H9 (cell line): ENCODE measurements at regions not wholly inside any gene's neighbourhood (a gene's known extent, or its start where the extent isn't known, plus 50 kb on each side); places are given as distances from the start of the nearest gene placed in this dataset.

Experiments
- DNase-seq: peaks from one replicate; pipeline ENCODE4 v3.0.0-alpha.2; 2017
- H2AFZ ChIP-seq: one replicate; pipeline ENCODE4 v1.6.1; 2013; ENCODE audit warnings: mild to moderate bottlenecking, low read length, control low read depth, moderate library complexity
- H2AK5ac ChIP-seq: 2 replicates; pipeline ENCODE4 v1.6.1; 2013; ENCODE audit warnings: low read length, control low read depth, mixed read lengths; ENCODE audit not compliant: insufficient read length
- H2BK120ac ChIP-seq: one replicate; pipeline ENCODE4 v1.6.1; 2013; ENCODE audit warnings: low read depth, mild to moderate bottlenecking, low read length, control low read depth, inconsistent platforms; ENCODE audit not compliant: poor library complexity, severe bottlenecking
- H2BK12ac ChIP-seq: 2 replicates; pipeline ENCODE4 v1.6.1; 2013; ENCODE audit warnings: low read length, control low read depth, mixed read lengths, low read depth; ENCODE audit not compliant: insufficient read length
- H2BK15ac ChIP-seq: 2 replicates; pipeline ENCODE4 v1.6.1; 2013; ENCODE audit warnings: low read depth, low read length, control low read depth
- H2BK20ac ChIP-seq: one replicate; pipeline ENCODE4 v1.6.1; 2013; ENCODE audit warnings: low read depth, mild to moderate bottlenecking, low read length, control low read depth, inconsistent platforms; ENCODE audit not compliant: poor library complexity, severe bottlenecking
- H2BK5ac ChIP-seq: 2 replicates; pipeline ENCODE4 v1.6.1; 2013; ENCODE audit warnings: low read length, control low read depth, mixed read lengths; ENCODE audit not compliant: insufficient read length
- H3K14ac ChIP-seq: 2 replicates; pipeline ENCODE4 v1.6.1; 2013; ENCODE audit warnings: low read length, control low read depth; ENCODE audit not compliant: insufficient read depth
- H3K18ac ChIP-seq: 2 replicates; pipeline ENCODE4 v1.6.1; 2013; ENCODE audit warnings: low read depth, mild to moderate bottlenecking, mixed read lengths, low read length, control low read depth; ENCODE audit not compliant: insufficient read length
- H3K23ac ChIP-seq: 2 replicates; pipeline ENCODE4 v1.6.1; 2013; ENCODE audit warnings: low read length, control low read depth, mixed read lengths, low read depth; ENCODE audit not compliant: insufficient read length
- H3K23me2 ChIP-seq: 2 replicates; pipeline ENCODE4 v1.6.1; 2013; ENCODE audit warnings: low read depth, mild to moderate bottlenecking, mixed read lengths, low read length, control low read depth; ENCODE audit not compliant: insufficient read length, poor library complexity, severe bottlenecking
- H3K27ac ChIP-seq: 2 replicates; pipeline ENCODE4 v1.5.1; 2013; ENCODE audit warnings: low read length, control low read depth, mixed read lengths, low read depth; ENCODE audit not compliant: insufficient read length
- H3K27me3 ChIP-seq: 2 replicates; pipeline ENCODE4 v1.6.1; 2013; ENCODE audit warnings: low read length, control low read depth, inconsistent platforms; ENCODE audit not compliant: insufficient read depth
- H3K4ac ChIP-seq: 2 replicates; pipeline ENCODE4 v1.6.1; 2013; ENCODE audit warnings: low read depth, mild to moderate bottlenecking, control low read depth, inconsistent platforms, low read length, moderate library complexity
- H3K4me1 ChIP-seq: 2 replicates; pipeline ENCODE4 v1.6.1; 2013; ENCODE audit warnings: low read length, control low read depth, inconsistent platforms; ENCODE audit not compliant: insufficient read depth
- H3K4me2 ChIP-seq: 2 replicates; pipeline ENCODE4 v1.6.1; 2013; ENCODE audit warnings: low read length, control low read depth, mixed read lengths; ENCODE audit not compliant: insufficient read length, insufficient read depth
- H3K56ac ChIP-seq: 2 replicates; pipeline ENCODE4 v1.6.1; 2013; ENCODE audit warnings: low read depth, mild to moderate bottlenecking, mixed read lengths, low read length, control low read depth; ENCODE audit not compliant: insufficient read length
- H3K79me1 ChIP-seq: 2 replicates; pipeline ENCODE4 v1.6.1; 2013; ENCODE audit warnings: low read depth, mild to moderate bottlenecking, moderate library complexity, low read length, control low read depth, inconsistent platforms; ENCODE audit not compliant: insufficient read depth, poor library complexity, severe bottlenecking
- H3K79me2 ChIP-seq: 2 replicates; pipeline ENCODE4 v1.6.1; 2013; ENCODE audit warnings: low read length, control low read depth, inconsistent platforms; ENCODE audit not compliant: insufficient read depth
- H3K9ac ChIP-seq: 2 replicates; pipeline ENCODE4 v1.6.1; 2013; ENCODE audit warnings: low read length, control low read depth, mixed read lengths; ENCODE audit not compliant: insufficient read length; ENCODE audit errors: extremely low read depth
- H3K9me3 ChIP-seq: one replicate; pipeline ENCODE4 v1.6.1; 2013; ENCODE audit warnings: low read depth, low read length, inconsistent platforms; ENCODE audit not compliant: control insufficient read depth
- H3T11ph ChIP-seq: one replicate; pipeline ENCODE4 v1.6.1; 2013; ENCODE audit warnings: mild to moderate bottlenecking, low read length, control low read depth, inconsistent platforms
- H4K20me1 ChIP-seq: one replicate; pipeline ENCODE4 v1.6.1; 2013; ENCODE audit not compliant: control insufficient read depth, insufficient read length, insufficient read depth
- H4K5ac ChIP-seq: 2 replicates; pipeline ENCODE4 v1.6.1; 2013; ENCODE audit warnings: low read depth, mild to moderate bottlenecking, mixed read lengths, low read length, control low read depth; ENCODE audit not compliant: insufficient read length
- H4K8ac ChIP-seq: replicated peaks from 2 replicates; pipeline ENCODE4 v1.6.1; 2013; ENCODE audit warnings: low read length, control low read depth, mixed read lengths, low read depth; ENCODE audit not compliant: insufficient read length
- H4K91ac ChIP-seq: 2 replicates; pipeline ENCODE4 v1.6.1; 2013; ENCODE audit warnings: low read depth, mild to moderate bottlenecking, moderate library complexity, mixed read lengths, low read length, control low read depth; ENCODE audit not compliant: insufficient read length
- H3K27ac Mint-ChIP-seq, 3 experiments: 2 replicates in 2 of 3; 3 replicates in 1 of 3; pipeline ENCODE4 v1.8.0; 2020 to 2021; ENCODE audit warnings: mixed read lengths in 3 of 3, mild to moderate bottlenecking in 1 of 3, moderate library complexity in 1 of 3
- H3K27me3 Mint-ChIP-seq: 2 replicates; pipeline ENCODE4 v1.8.0; 2021; ENCODE audit warnings: low read depth, mild to moderate bottlenecking, moderate library complexity, mixed read lengths
- H3K36me3 Mint-ChIP-seq, 3 experiments: 2 replicates in 2 of 3; 3 replicates in 1 of 3; pipeline ENCODE4 v1.8.0; 2020 to 2021; ENCODE audit warnings: low read depth in 3 of 3, mixed read lengths in 3 of 3; ENCODE audit not compliant: insufficient read depth in 1 of 3
- H3K4me1 Mint-ChIP-seq, 2 experiments: 2 replicates each; pipeline ENCODE4 v1.8.0; 2020; ENCODE audit warnings: mixed read lengths in 2 of 2
- H3K4me3 Mint-ChIP-seq, 2 experiments: 2 replicates in 1 of 2; 3 replicates in 1 of 2; pipeline ENCODE4 v1.8.0; 2020 to 2021; ENCODE audit warnings: mild to moderate bottlenecking in 2 of 2, mixed read lengths in 2 of 2, moderate library complexity in 1 of 2
- H3K9me3 Mint-ChIP-seq, 2 experiments: 2 replicates in 1 of 2; 3 replicates in 1 of 2; pipeline ENCODE4 v1.8.0; 2020; ENCODE audit warnings: mild to moderate bottlenecking in 2 of 2, mixed read lengths in 2 of 2, moderate library complexity in 1 of 2
- CTCF ChIP-seq: fragments of 200-600 bp; sonication (generic); conservative IDR thresholded peaks from 3 replicates; pipeline ENCODE4 v1.8.0; 2021; ENCODE audit warnings: antibody characterized with exemption, mild to moderate bottlenecking
- WGBS: extraction: QIAGEN DNeasy Blood & Tissue Kit; methylation state at CpG from one replicate; pipeline ENCODE4 v1.1.7; 2013; ENCODE audit warnings: missing lambda C conversion rate, low lambda C conversion rate, mixed read lengths; ENCODE audit not compliant: insufficient read length; ENCODE audit errors: extremely low coverage; 5-methylcytosine and 5-hydroxymethylcytosine counted together

GRCh38 chr6:105568751-105569150, 165.9 kb upstream of the PREP start:
- no peaks in the 10 kb centered on the region for H3K9me3 ChIP-seq
- H3K27me3 Mint-ChIP-seq: no peaks in the 10 kb centered on the region

More at GRCh38 chr6:105568751-105569150, 165.9 kb upstream of the PREP start:
- Histone ChIP-seq H2BK12ac (no peak overlapping the region), H2BK20ac (no peak overlapping the region), H3K4me2 (no peak overlapping the region), H3K4ac (no peak overlapping the region), H3K79me2 (no peaks in the 10 kb centered on the region), H2AFZ (no peak overlapping the region), H2AK5ac (no peak overlapping the region), H2BK120ac (no peak overlapping the region), H3K4me1 (no peaks in the 10 kb centered on the region; the same call in 1 of the 2 replicates), H3K79me1 (no peaks in the 10 kb centered on the region), H3T11ph (no peak overlapping the region), H2BK5ac (no peak overlapping the region), H3K27ac (no peak overlapping the region), H3K27me3 (no peaks in the 10 kb centered on the region; the same call in 1 of the 2 replicates), H2BK15ac (no peak overlapping the region), H3K56ac (no peak overlapping the region), H4K20me1 (no peaks in the 10 kb centered on the region), H3K18ac (no peak overlapping the region), H4K8ac (no peak overlapping the region), H4K91ac (no peak overlapping the region), H3K14ac (no peak overlapping the region), H3K23me2 (no peaks in the 10 kb centered on the region), H3K9ac (no peak overlapping the region), H4K5ac (no peak overlapping the region), H3K23ac (no peak overlapping the region)
- no peak overlapping the region for H3K27ac Mint-ChIP-seq
- no peaks in the 10 kb centered on the region for H3K9me3 Mint-ChIP-seq
- no peak overlapping the region for H3K4me3 Mint-ChIP-seq
- DNase-seq: no peak
- H3K36me3 Mint-ChIP-seq: no peaks in the 10 kb centered on the region
- no peak for TF ChIP-seq CTCF
- H3K4me1 Mint-ChIP-seq: peaks cover 9 to 10% of the 10 kb centered on the region in 2 experiments
- WGBS: no CpG with 5 or more reads among the region's 1 CpG
